GM13976 (cell line): ENCODE measurements at regions not wholly inside any gene's neighbourhood (a gene's known extent, or its start where the extent isn't known, plus 50 kb on each side); places are given as distances from the start of the nearest gene placed in this dataset.

Experiments
- DNase-seq: peaks from one replicate; pipeline ENCODE4 v3.0.0; 2012; ENCODE audit warnings: low spot score
- in situ Hi-C: fragments of 300-500 bp; cut with MboI; formaldehyde crosslinking; loops from one replicate; pipeline ENCODE4 v1.12.0; 2022; ENCODE audit warnings: low sequenced_read_pairs, mixed read lengths, inconsistent platforms; ENCODE audit not compliant: unreplicated experiment
- TF ChIP-seq, protein P1 (sequence below): IDR thresholded peaks from 2 replicates; pipeline ENCODE4 v1.5.1; 2012; ENCODE audit warnings: borderline replicate concordance, mild to moderate bottlenecking; ENCODE audit not compliant: insufficient read depth; ENCODE audit errors: extremely low read depth, missing control alignments, control extremely low read depth

DNA sequence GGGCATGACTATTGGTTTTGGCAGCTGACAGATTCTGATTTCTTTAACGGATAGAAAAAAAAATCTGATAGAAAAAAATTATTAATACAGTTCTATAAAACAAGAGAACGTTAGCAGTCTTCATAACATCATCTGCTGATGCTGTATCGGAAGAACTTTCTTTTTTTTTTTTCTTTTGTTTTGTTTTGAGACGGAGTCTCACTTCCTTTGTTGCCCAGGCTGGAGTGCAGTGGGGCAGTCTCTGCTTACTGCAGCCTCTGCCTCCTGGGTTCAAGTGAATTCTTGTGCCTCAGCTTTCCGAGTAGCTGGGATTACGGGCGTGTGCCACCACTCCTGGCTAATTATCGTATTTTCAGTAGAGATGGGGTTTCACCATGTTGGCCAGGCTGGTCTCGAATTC lies 271.2 kb upstream of the DPPA4 start:
- in situ Hi-C loops = no loop called here
- no peak for DNase-seq
- TF ChIP-seq, protein P1, sequence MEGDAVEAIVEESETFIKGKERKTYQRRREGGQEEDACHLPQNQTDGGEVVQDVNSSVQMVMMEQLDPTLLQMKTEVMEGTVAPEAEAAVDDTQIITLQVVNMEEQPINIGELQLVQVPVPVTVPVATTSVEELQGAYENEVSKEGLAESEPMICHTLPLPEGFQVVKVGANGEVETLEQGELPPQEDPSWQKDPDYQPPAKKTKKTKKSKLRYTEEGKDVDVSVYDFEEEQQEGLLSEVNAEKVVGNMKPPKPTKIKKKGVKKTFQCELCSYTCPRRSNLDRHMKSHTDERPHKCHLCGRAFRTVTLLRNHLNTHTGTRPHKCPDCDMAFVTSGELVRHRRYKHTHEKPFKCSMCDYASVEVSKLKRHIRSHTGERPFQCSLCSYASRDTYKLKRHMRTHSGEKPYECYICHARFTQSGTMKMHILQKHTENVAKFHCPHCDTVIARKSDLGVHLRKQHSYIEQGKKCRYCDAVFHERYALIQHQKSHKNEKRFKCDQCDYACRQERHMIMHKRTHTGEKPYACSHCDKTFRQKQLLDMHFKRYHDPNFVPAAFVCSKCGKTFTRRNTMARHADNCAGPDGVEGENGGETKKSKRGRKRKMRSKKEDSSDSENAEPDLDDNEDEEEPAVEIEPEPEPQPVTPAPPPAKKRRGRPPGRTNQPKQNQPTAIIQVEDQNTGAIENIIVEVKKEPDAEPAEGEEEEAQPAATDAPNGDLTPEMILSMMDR = no peak

DNA sequence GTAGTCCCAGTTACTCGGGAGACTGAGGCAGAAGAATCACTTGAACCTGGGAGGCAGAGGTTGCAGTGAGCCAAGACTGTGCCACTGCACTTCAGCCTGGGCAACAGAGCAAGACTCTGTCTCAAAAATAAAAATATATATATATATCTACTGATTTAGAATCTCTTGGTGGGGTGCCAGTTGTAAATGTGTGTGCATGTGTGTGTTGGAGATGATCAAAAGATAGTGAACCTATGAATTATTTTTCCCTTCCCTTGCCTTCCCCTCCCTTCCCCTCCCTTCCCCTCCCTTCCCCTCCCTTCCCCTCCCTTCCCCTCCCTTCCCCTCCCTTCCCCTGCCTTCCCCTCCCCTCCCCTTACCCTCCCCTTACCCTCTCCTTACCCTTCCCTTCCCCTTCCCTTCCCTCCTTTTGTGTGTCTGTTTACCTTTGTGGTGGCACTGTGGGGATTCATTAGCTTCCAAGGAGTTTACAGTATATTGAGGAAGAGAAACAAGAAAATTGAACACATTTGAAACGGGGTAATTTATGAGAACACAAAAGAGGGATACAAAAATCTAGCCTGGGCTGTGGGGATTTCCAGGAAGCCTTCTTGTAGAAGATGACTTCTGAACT lies 281.5 kb upstream of the DPPA4 start:
- in situ Hi-C loops = no loop called here
- TF ChIP-seq, protein P1 = no peak
- DNase-seq = no peak

DNA sequence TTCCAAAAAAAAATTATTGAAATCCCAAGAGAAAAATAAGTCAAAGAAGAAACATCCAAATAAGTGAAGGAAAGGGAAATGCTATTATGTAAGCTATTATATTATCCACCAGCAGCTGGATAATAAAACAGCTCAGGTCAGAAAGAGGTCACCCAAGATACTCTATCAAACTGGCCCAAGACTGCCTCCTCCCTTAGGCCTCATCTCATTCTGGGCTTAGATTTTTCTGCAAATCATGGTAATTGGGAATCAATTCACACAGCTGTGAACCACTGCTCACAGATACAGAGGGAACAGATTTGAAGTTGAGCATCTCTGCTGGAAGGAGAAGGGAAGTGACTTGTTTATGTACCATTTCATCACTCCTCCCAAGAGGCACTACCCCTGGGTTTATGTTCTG lies 294.6 kb upstream of the DPPA4 start:
- in situ Hi-C loops = no loop called here
- DNase-seq = no peak

DNA sequence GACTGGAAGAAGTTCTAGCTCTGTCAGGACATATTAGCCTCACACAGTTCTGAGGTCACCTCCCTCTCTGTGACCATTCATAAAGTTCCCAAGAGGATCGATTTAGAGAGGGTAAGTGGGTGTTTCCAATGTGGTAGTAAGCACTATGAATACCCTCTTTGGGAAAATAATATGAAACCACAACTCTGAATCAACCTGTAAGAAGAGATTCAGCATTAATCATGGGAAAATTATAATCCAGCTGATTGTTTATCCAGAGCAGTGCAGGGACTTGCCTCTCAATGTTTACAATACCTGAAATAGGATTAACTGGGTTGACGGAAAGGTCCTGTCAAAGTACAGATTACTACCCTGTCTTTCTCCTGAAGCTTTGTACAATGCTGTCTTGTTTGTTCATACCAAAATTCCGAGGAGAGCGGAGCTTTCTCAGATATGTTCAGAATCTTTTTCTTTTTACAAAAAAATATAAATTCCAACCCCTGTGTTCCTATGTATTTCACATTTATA lies 302.9 kb upstream of the DPPA4 start:
- TF ChIP-seq, protein P1 = no peak
- DNase-seq = no peak
- in situ Hi-C loops = no loop called here

More for the DNA sequence above, 294.6 kb upstream of the DPPA4 start:
- TF ChIP-seq, protein P1 = no peak

DNA sequence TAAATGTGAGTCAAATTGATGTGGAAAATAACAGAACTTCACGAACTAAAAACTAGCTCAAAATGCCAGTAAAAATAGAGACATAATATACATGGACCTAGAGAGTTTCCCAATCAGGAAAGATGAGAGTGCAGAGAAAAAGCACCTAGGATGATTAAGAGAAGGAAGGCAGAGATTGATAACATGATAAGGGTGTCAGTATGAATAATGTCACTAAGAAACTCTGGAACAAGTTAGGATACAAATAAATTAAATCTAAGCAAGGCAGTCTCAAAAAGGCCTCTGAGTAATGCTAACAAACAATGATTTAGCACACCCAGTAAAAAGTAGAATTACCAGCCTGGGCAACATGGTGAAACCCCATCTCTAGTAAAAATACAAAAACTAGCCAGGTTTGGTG lies 304.7 kb upstream of the DPPA4 start:
- no peak for DNase-seq
- TF ChIP-seq, protein P1 = no peak
- in situ Hi-C loops = no loop called here

DNA sequence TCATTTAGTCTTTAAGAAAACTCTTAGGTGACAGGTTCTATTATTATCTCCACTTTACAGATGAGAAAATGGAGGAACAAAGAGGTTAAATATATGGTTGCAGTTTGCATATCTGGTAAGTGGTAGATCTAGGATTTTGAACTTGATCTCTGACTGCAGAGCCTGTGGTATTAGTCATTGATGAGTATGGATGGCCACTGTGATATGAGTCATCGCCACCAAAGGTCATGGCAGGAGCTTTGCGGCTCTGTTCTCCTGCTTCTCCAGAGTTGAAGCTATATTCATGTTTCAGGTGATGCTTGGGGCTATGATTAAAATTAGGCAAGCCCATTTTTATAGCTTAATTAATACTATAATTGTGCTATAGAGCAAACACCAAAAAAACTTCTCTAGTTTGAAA lies 306.2 kb upstream of the DPPA4 start:
- DNase-seq = no peak
- in situ Hi-C loops = no loop called here
- TF ChIP-seq, protein P1 = no peak
